Sigmoid colon (tissue), 3 donors: ENCODE measurements at regions not wholly inside any gene's neighbourhood (a gene's known extent, or its start where the extent isn't known, plus 50 kb on each side); places are given as distances from the start of the nearest gene placed in this dataset.

Experiments used
- POLR2A ChIP-seq, 2 donors: fragments of 450-650 bp; IDR thresholded peaks; one replicate each; pipeline ENCODE4 v1.6.1; 2016; ENCODE audit warnings: antibody characterized with exemption in 2 of 2, mild to moderate bottlenecking in 2 of 2, moderate library complexity in 2 of 2
- TF ChIP-seq, protein P1 (sequence below), 4 experiments: fragments of 450-650 bp in 3 of 4; fragments of 200-600 bp in 1 of 4; IDR thresholded peaks; one replicate each; pipeline ENCODE4 v1.5.1; 2016 to 2019; ENCODE audit warnings: antibody characterized with exemption in 4 of 4, mild to moderate bottlenecking in 3 of 4, moderate library complexity in 2 of 4

DNA sequence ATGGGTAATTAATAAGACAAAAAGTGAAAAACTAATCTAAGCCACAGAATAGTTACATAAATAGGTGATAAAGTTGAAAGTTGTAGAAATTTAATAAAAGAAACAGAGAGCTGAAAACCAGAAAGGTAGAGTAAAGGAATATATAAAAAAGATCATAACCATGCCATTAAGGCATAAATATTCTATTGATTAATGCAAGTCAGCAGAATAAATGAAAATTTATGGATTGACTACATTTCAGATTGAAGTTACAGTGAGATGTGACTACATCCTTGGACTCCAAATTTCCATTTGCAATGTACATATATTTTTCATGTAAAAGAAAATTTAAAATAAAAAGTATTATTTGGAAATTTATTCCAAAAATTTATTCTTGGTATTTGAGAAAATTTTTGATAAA lies 1225.7 kb downstream of the OTOL1 start:
- no peak for TF ChIP-seq POLR2A (IDR thresholded peaks at IDR 0.05)
- TF ChIP-seq, protein P1, sequence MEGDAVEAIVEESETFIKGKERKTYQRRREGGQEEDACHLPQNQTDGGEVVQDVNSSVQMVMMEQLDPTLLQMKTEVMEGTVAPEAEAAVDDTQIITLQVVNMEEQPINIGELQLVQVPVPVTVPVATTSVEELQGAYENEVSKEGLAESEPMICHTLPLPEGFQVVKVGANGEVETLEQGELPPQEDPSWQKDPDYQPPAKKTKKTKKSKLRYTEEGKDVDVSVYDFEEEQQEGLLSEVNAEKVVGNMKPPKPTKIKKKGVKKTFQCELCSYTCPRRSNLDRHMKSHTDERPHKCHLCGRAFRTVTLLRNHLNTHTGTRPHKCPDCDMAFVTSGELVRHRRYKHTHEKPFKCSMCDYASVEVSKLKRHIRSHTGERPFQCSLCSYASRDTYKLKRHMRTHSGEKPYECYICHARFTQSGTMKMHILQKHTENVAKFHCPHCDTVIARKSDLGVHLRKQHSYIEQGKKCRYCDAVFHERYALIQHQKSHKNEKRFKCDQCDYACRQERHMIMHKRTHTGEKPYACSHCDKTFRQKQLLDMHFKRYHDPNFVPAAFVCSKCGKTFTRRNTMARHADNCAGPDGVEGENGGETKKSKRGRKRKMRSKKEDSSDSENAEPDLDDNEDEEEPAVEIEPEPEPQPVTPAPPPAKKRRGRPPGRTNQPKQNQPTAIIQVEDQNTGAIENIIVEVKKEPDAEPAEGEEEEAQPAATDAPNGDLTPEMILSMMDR (IDR thresholded peaks at IDR 0.05): no peak
